ENCODE measurements at regions not wholly inside any gene's neighbourhood (a gene's known extent, or its start where the extent isn't known, plus 50 kb on each side); places are given as distances from the start of the nearest gene placed in this dataset.

DNA sequence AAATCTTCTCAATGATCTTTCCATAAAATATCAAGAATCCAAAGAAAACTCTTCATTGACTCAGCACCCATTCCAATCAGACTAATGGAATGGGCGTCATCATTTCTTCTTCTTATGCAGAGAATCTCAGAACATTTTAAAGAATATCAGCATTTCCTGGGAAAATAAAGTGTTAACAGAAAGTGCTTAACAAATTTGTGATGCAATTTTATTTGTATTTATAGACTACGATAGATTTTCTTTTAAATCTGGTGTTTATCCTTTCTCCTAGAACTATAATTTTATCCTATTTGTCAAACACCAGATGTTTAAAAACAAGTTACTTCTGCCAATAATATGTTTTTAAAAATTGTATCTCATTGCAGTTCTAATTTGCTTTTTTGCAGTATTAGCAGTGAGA, 330.7 kb downstream of the COL12A1 start:
- no peak overlapping the region for H3K27ac ChIP-seq
- intact Hi-C loops (cut with DNase I; ENCODE audit: low total_unique reads): no loop called here
- WGBS, 5 donors: 80 to 91% (median 89%) methylated on average over 2 of the region's 2 CpGs
- peaks cover 0 to 18% (median 5%) of the 10 kb centered on the region in 8 donors for H3K9me3 ChIP-seq
- no peaks in the 10 kb centered on the region for H3K36me3 ChIP-seq
- H3K27me3 ChIP-seq (replicated peaks in 1 of 7): no peaks in the 10 kb centered on the region
- no peak overlapping the region for H3K4me3 ChIP-seq
- DNase-seq: no peak
- no peaks in the 10 kb centered on the region for H3K4me1 ChIP-seq
- no peak for TF ChIP-seq POLR2AphosphoS5 (IDR thresholded peaks at IDR 0.05)
- TF ChIP-seq CTCF (IDR thresholded peaks at IDR 0.05 in 8 of 11, conservative IDR thresholded peaks at IDR 0.05 in 3 of 11): no peak
- no peak for TF ChIP-seq POLR2A (IDR thresholded peaks at IDR 0.05)

- peaks cover 0 to 18% (median 5%) of the 10 kb centered on the region in 8 donors for H3K9me3 ChIP-seq
- TF ChIP-seq CTCF (IDR thresholded peaks at IDR 0.05 in 8 of 11, conservative IDR thresholded peaks at IDR 0.05 in 3 of 11): no peak
- no peak for TF ChIP-seq POLR2AphosphoS5 (IDR thresholded peaks at IDR 0.05)
- no peak for TF ChIP-seq POLR2A (IDR thresholded peaks at IDR 0.05)
- no peak overlapping the region for H3K4me3 ChIP-seq
- no peak overlapping the region for H3K27ac ChIP-seq
- H3K27me3 ChIP-seq (replicated peaks in 1 of 7): no peaks in the 10 kb centered on the region
- no peak for DNase-seq
- intact Hi-C loops (cut with DNase I; ENCODE audit: low total_unique reads): no loop called here
- no peaks in the 10 kb centered on the region for H3K4me1 ChIP-seq
- no peaks in the 10 kb centered on the region for H3K36me3 ChIP-seq
These were observed 332.9 kb downstream of the COL12A1 start for GRCh38 chr6:74872754-74873476.

DNA sequence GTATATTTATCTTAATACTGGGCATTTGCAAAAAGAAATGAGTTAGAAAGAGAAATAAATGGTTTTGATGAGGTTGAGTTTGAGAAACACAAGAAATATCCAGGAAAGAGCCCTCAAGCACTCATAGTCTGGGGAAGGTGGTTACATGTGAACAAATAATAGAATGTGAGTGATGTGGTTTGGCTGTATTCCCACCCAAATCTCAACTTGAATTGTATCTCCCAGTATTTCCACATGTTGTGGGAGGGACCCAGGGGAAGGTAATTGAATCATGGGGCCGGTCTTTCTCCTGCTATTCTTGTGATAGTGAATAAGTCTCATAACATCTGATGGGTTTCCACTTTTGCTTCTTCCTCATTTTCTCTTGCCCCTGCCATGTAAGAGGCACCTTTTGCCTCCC, 334.1 kb downstream of the COL12A1 start:
- Histone ChIP-seq H3K27me3 (replicated peaks in 1 of 7) (no peaks in the 10 kb centered on the region), H3K27ac (no peak overlapping the region), H3K4me3 (no peak overlapping the region), H3K4me1 (no peaks in the 10 kb centered on the region), H3K9me3 (peaks cover 0 to 18% (median 5%) of the 10 kb centered on the region in 8 donors), H3K36me3 (no peaks in the 10 kb centered on the region)
- intact Hi-C loops (cut with DNase I; ENCODE audit: low total_unique reads): no loop called here
- WGBS, 5 donors: 85 to 100% (median 86%) methylated on average over 1 of the region's 1 CpG
- TF ChIP-seq POLR2A (IDR thresholded peaks at IDR 0.05) (no peak), POLR2AphosphoS5 (IDR thresholded peaks at IDR 0.05) (no peak), CTCF (IDR thresholded peaks at IDR 0.05 in 8 of 11, conservative IDR thresholded peaks at IDR 0.05 in 3 of 11) (no peak)
- DNase-seq: no peak

- Histone ChIP-seq H3K4me1 (no peaks in the 10 kb centered on the region), H3K27me3 (replicated peaks in 1 of 7) (no peaks in the 10 kb centered on the region), H3K4me3 (no peak overlapping the region), H3K9me3 (peaks cover 0 to 18% (median 5%) of the 10 kb centered on the region in 8 donors), H3K27ac (no peak overlapping the region), H3K36me3 (no peaks in the 10 kb centered on the region)
- 41 to 70% (median 52%) methylated on average over 2 of the region's 2 CpGs for WGBS, 5 donors
- intact Hi-C loops (cut with DNase I; ENCODE audit: low total_unique reads): no loop called here
- no peak for TF ChIP-seq CTCF (IDR thresholded peaks at IDR 0.05 in 8 of 11, conservative IDR thresholded peaks at IDR 0.05 in 3 of 11)
- TF ChIP-seq POLR2AphosphoS5 (IDR thresholded peaks at IDR 0.05): no peak
- TF ChIP-seq POLR2A (IDR thresholded peaks at IDR 0.05): no peak
- no peak for DNase-seq
These were observed 335.4 kb downstream of the COL12A1 start for GRCh38 chr6:74870403-74870802.
